Epithelial cell of proximal tubule (primary cell): ENCODE measurements at regions not wholly inside any gene's neighbourhood (a gene's known extent, or its start where the extent isn't known, plus 50 kb on each side); places are given as distances from the start of the nearest gene placed in this dataset.

Source experiments
- DNase-seq: peaks from one replicate; pipeline ENCODE4 v3.0.0-alpha.2; 2011; ENCODE audit warnings: low read depth
- H3K4me3 ChIP-seq: 2 replicates; pipeline ENCODE4 v1.5.1; 2011; ENCODE audit warnings: low read depth, mild to moderate bottlenecking, low read length
- TF ChIP-seq, protein P1 (sequence below): conservative IDR thresholded peaks from 2 replicates; pipeline ENCODE4 v1.5.1; 2012; ENCODE audit warnings: low read depth, mild to moderate bottlenecking, low read length

DNA sequence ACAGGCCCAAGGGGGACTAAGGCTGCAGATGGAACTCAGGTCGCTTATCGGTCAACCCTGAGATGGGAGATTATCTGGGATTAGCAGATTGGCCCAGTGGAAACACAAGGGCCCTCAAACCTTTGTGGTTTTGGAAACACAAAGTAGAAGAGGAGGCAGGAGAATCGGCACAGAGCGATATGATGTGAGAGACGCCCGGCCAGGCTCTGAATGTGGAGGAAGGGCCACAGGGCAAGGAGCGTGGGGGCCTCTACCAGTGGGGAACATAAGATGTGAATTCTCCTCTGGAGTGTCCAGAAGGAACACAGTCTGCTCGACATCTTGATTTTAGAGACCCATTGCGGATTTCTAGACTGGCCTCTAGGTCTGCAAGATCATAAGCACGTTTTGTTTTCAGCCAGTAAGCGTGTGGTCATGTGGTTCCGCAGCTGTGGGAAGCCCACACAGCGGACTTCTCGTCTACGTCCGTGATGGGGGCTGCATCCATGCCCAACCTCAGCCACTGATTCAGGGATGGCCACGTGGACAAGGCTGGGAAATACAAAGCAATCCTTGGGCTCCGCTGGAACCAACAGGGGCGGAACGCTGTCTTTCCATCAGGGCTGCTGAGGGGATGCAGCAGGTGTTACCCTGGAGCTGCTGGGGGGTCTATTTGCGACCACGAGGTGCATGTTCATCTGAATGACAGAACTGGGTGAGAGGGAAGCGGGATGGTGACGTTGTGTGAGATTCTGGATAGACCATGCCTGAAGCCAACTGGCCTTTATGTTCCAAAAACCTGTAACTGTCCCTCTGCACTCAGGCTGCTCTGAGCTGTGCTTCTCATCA lies 127.6 kb upstream of the PMEPA1 start:
- H3K4me3 ChIP-seq, result no peak overlapping the region
- DNase-seq, result no peak
- TF ChIP-seq, protein P1, sequence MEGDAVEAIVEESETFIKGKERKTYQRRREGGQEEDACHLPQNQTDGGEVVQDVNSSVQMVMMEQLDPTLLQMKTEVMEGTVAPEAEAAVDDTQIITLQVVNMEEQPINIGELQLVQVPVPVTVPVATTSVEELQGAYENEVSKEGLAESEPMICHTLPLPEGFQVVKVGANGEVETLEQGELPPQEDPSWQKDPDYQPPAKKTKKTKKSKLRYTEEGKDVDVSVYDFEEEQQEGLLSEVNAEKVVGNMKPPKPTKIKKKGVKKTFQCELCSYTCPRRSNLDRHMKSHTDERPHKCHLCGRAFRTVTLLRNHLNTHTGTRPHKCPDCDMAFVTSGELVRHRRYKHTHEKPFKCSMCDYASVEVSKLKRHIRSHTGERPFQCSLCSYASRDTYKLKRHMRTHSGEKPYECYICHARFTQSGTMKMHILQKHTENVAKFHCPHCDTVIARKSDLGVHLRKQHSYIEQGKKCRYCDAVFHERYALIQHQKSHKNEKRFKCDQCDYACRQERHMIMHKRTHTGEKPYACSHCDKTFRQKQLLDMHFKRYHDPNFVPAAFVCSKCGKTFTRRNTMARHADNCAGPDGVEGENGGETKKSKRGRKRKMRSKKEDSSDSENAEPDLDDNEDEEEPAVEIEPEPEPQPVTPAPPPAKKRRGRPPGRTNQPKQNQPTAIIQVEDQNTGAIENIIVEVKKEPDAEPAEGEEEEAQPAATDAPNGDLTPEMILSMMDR, result no peak

DNA sequence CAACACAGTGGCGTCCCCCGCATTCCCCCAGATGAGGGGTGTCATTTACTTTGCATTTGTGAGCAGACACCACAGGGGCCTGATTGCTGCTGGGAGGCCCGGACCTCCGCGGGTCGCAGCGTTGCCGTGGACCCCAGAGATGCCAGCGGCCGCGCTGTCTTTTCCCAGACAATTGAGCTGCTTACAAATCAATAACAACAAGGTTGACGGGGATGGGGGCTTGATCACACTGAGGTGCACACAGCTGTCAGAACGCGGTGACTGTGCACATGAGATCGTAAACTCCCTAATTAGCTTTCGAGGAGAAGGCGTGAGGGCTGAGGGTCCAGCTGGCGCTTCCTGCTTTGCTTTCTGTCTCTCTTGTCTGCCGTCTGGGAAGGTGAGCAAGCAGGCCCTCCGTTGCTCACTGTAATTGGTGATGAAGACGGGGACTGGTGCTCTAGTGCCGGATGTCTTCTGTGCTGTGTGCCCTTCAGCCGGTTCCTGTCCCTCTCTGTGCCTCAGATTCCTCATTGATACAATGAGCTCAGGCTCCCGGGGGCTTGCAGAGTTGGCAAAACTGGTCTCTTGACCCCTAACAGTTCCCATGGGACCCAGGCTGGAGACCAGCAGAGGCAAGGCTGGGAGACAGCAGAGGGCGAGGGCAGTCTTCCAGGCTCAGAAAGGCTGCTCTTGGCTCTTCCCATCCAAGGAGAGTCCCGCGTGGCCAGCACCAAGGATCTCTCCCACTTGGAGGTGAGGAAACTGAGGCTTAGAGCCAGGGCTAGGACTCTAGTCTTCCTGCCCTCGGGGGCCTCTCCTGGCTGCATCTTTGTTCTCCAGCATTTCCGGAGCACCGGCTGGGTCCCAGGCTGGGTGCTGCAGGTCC lies 126.0 kb upstream of the PMEPA1 start:
- no peak overlapping the region for H3K4me3 ChIP-seq
- no peak for DNase-seq
- TF ChIP-seq, protein P1, result no peak

DNA sequence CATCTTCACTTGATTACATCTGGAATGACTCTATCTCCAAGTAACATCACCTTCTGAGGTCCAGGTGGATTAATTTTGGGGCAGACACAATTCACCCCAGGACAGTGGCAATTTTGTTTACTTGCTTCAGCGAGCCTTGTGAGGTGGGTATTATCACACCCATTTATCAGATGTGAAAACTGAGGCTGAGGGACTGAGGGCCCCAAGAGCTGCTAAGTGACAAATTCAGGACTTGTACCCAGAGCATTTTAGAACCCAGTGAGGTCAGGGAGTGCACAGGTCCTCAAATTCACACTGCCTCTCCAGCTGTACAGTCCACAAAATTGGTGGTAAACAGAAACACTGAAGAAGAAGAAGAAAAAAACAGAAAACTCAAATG lies 125.2 kb upstream of the PMEPA1 start:
- TF ChIP-seq, protein P1, result no peak
- DNase-seq, result no peak
- H3K4me3 ChIP-seq, result no peak overlapping the region

DNA sequence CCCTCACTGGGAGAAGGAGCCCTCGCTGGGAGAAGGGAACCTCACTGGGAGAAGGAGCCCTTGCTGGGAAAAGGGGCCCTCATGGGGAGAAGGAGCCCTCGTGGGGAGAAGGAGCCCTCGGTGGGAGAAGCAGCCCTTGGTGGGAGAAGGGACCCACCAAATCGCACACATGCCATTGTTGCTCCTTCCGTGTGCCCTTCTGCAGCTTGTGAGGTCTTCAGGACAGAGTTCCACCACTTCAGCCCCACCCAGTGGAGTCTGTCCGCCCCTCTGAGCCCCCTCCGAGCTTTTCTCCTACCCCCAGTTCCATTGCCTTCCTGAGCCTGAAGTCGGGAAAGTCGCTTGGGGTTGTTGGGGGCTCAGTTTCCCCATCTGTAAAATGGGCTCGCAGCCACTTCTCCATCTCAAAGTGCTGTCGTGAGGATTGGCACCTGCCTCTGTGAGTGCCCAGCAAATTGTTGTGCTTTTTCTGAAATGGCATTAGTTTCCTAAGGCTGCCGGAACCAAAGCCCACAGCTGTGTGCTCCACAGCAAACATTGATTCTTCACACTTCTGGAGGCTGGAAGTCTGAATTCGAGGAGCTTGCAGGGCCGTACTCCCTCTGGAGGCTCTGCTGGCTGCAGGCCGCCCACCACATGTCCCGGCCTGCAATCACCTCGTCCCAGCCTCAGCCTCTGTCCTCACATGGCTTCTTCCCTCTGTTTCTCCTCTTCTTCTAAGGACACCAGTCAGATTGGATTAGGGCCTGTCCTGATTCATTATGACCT lies 124.7 kb upstream of the PMEPA1 start:
- TF ChIP-seq, protein P1, result no peak
- no peak overlapping the region for H3K4me3 ChIP-seq
- no peak for DNase-seq

DNA sequence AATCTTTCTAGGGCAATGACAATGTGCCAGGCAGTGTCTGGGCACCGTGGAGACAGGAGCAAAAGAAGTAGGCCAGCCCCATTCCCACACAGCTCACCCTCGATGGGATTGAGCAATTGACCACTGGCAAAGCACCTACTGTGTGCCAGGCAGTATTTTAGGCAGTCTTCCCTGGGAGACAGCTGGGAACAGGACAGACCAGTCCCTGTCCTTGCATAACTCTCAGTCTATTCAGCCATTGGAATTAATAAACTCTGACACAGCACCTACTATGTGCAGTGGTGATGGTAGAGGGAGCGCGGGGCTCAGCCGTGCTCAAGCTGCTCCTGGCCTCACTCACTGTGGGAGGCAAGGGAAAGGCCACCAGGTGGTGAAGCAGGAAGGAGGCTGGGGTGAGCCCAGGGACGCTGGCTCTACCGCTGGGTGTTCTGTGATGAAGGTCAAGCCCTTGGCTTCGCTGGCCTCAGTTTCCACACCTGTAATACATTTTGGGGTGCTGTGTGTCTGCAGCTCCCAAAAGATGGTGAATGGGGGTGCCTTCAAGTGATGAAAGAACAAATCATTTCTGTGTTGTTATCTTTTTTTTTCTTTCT lies 122.3 kb upstream of the PMEPA1 start:
- no peak overlapping the region for H3K4me3 ChIP-seq
- TF ChIP-seq, protein P1, result no peak
- DNase-seq, result no peak

DNA sequence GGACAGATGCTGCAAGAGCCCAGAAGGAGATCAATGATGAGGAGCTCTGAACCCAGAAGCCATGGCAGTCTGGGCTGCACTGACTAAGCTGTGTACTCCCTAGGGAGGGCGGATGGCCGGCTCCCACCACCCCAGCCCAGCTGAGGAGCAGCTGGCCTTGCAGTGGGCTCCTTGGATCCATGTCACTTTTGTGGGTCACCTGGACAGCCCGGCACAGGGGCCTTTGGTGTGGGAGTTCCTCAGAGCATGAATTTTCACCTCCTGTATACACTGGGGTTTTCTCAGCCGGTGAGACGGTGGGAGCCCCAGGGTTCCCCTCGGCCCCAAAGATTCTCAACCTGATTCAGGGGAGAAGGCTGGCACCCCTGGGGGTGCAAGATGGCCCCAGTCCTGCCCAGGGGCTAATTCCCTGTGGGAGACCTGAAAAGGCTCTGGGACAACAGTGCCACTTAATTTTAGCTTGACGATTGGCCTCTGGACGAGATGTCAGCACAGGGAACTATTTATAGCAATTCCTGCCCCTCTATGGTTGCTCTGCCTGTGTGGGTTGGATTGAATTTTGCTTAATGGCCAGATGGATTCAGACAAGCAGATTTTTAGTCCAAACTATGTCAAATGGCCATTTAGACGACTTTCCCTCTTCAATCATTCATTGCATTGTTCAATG lies 121.6 kb upstream of the PMEPA1 start:
- H3K4me3 ChIP-seq, result no peak overlapping the region
- TF ChIP-seq, protein P1, result no peak

More for the DNA sequence above, 121.6 kb upstream of the PMEPA1 start:
- no peak for DNase-seq
